D721Med (cell line): ENCODE measurements at regions not wholly inside any gene's neighbourhood (a gene's known extent, or its start where the extent isn't known, plus 50 kb on each side); places are given as distances from the start of the nearest gene placed in this dataset.
A peak's percentile ranks its signal among the peaks of the same experiment; 100 is the strongest.

Source experiments
- DNase-seq: peaks from one replicate; pipeline ENCODE4 v3.0.0; 2011; ENCODE audit warnings: low spot score; ENCODE audit not compliant: insufficient read length
- FAIRE-seq: peaks from 2 replicates; lab custom pipeline; 2011; peaks lifted over from hg19 to GRCh38; lab: Jason Lieb, UNC
- TF ChIP-seq, protein P1 (sequence below): IDR thresholded peaks from 2 replicates; pipeline ENCODE4 v1.5.1; 2012; ENCODE audit warnings: mild to moderate bottlenecking, control low read depth; ENCODE audit not compliant: insufficient read depth; ENCODE audit errors: missing control alignments

GRCh38 chr5:104297076-104297475 is 734.5 kb upstream of the NUDT12 start:
- no peak for DNase-seq
- TF ChIP-seq, protein P1, sequence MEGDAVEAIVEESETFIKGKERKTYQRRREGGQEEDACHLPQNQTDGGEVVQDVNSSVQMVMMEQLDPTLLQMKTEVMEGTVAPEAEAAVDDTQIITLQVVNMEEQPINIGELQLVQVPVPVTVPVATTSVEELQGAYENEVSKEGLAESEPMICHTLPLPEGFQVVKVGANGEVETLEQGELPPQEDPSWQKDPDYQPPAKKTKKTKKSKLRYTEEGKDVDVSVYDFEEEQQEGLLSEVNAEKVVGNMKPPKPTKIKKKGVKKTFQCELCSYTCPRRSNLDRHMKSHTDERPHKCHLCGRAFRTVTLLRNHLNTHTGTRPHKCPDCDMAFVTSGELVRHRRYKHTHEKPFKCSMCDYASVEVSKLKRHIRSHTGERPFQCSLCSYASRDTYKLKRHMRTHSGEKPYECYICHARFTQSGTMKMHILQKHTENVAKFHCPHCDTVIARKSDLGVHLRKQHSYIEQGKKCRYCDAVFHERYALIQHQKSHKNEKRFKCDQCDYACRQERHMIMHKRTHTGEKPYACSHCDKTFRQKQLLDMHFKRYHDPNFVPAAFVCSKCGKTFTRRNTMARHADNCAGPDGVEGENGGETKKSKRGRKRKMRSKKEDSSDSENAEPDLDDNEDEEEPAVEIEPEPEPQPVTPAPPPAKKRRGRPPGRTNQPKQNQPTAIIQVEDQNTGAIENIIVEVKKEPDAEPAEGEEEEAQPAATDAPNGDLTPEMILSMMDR = no peak
- FAIRE-seq = no peak

DNA sequence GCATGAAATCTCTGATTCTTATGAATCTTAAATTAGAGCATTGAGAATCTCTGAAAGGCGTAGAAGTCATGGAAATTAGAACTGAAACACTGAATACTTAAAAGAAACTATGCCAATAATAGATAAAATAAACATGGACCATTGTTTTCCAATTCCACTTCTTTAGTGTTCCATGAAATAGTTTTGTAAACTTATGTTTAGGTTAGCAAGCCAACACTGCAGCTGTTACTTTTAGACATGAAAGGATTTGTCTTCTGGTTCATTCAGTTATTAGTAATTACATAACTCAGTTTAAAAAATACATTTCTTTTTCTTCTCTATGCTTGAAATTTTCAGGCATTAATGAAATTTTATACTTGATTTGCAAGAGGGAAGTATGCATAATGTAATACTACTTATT is 733.4 kb upstream of the NUDT12 start:
- FAIRE-seq (no peak), DNase-seq (no peak)
- TF ChIP-seq, protein P1 = no peak

GRCh38 chr5:104283136-104283535 is 720.5 kb upstream of the NUDT12 start:
- FAIRE-seq = peak; percentile 70
- DNase-seq = no peak
- TF ChIP-seq, protein P1 = no peak

GRCh38 chr5:104273725-104274124 is 711.1 kb upstream of the NUDT12 start:
- DNase-seq (no peak), FAIRE-seq (no peak)
- TF ChIP-seq, protein P1 = no peak

- peak; percentile 94 for FAIRE-seq
- DNase-seq = no peak
- TF ChIP-seq, protein P1 = no peak
Measured at GRCh38 chr5:104267320-104268015, 704.9 kb upstream of the NUDT12 start.

DNA sequence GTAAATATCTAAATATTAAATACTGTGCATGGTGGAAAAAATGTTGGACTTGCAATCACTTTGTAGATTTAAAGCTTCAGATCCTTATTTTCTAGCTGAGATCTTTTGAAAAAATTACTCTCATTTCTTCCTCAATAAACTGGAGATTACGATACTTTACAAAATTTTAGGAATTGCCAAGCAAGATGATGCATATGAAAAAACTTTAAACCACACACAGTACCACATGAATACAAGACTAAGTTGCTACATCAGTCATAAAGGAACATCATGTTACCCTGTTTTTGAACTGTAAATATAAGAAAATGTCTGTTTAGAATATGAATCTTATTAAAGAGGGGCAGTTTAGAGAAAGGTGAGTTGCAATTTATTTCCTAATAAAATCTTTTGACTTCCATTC is 703.6 kb upstream of the NUDT12 start:
- TF ChIP-seq, protein P1 = no peak
- DNase-seq (no peak), FAIRE-seq (peak; percentile 46)

- no peak for DNase-seq
- TF ChIP-seq, protein P1 = no peak
- peak; percentile 68 for FAIRE-seq
Measured at GRCh38 chr5:104265531-104266140, 703.0 kb upstream of the NUDT12 start.
